Neuronal stem cell (in vitro differentiated cells): ENCODE measurements at regions not wholly inside any gene's neighbourhood (a gene's known extent, or its start where the extent isn't known, plus 50 kb on each side); places are given as distances from the start of the nearest gene placed in this dataset.
A peak's percentile ranks its signal among the peaks of the same experiment; 100 is the strongest.

Experiments
- DNase-seq: peaks from one replicate; pipeline ENCODE4 v3.0.0-alpha.2; 2013; ENCODE audit warnings: low spot score
- H2AFZ ChIP-seq: one replicate; pipeline ENCODE4 v1.6.1; 2013; ENCODE audit warnings: mild to moderate bottlenecking, low read length, inconsistent platforms
- H2AK5ac ChIP-seq: 2 replicates; pipeline ENCODE4 v1.6.1; 2013; ENCODE audit warnings: low read depth, mild to moderate bottlenecking, inconsistent platforms, low read length, moderate library complexity, mixed read lengths
- H2BK120ac ChIP-seq: 2 replicates; pipeline ENCODE4 v1.6.1; 2013; ENCODE audit warnings: low read depth, mild to moderate bottlenecking, inconsistent platforms, low read length, moderate library complexity, mixed read lengths
- H2BK12ac ChIP-seq: one replicate; pipeline ENCODE4 v1.6.1; 2013; ENCODE audit warnings: low read length, inconsistent platforms
- H2BK15ac ChIP-seq: 2 replicates; pipeline ENCODE4 v1.6.1; 2013; ENCODE audit warnings: mild to moderate bottlenecking, low read length, inconsistent platforms, mixed read lengths
- H2BK5ac ChIP-seq: one replicate; pipeline ENCODE4 v1.6.1; 2013; ENCODE audit warnings: inconsistent platforms, mild to moderate bottlenecking, low read length, moderate library complexity
- H3K14ac ChIP-seq: one replicate; pipeline ENCODE4 v1.6.1; 2013; ENCODE audit warnings: low read length, inconsistent platforms
- H3K18ac ChIP-seq: 2 replicates; pipeline ENCODE4 v1.6.1; 2013; ENCODE audit warnings: low read length, inconsistent platforms
- H3K23ac ChIP-seq: 2 replicates; pipeline ENCODE4 v1.6.1; 2013; ENCODE audit warnings: low read depth, mild to moderate bottlenecking, mixed read lengths, low read length, inconsistent platforms; ENCODE audit not compliant: poor library complexity
- H3K27ac ChIP-seq: replicated peaks from 3 replicates; pipeline ENCODE4 v1.5.1; 2013; ENCODE audit warnings: low read length, inconsistent platforms
- H3K27me3 ChIP-seq, 3 experiments: 2 replicates each; pipeline ENCODE4 v1.6.1; 2013; ENCODE audit warnings: low read length in 3 of 3, mild to moderate bottlenecking in 2 of 3, inconsistent platforms in 1 of 3, low read depth in 1 of 3, mixed read lengths in 1 of 3, moderate library complexity in 1 of 3; ENCODE audit not compliant: control insufficient read depth in 3 of 3, insufficient read depth in 3 of 3
- H3K36me3 ChIP-seq, 2 donors: replicated peaks in 1 of 2; 2 replicates each; pipeline ENCODE4 v1.6.1; 2013; ENCODE audit warnings: low read length in 2 of 2; ENCODE audit not compliant: control insufficient read depth in 2 of 2, insufficient read depth in 2 of 2
- H3K4ac ChIP-seq: 2 replicates; pipeline ENCODE4 v1.6.1; 2013; ENCODE audit warnings: inconsistent platforms, mild to moderate bottlenecking, low read length, moderate library complexity
- H3K4me1 ChIP-seq, 2 donors: 1 replicate in 1 of 2; 2 replicates in 1 of 2; pipeline ENCODE4 v1.6.1; 2013; ENCODE audit warnings: low read length in 2 of 2, low read depth in 1 of 2; ENCODE audit not compliant: control insufficient read depth in 2 of 2, insufficient read depth in 1 of 2
- H3K4me2 ChIP-seq: one replicate; pipeline ENCODE4 v1.6.1; 2013; ENCODE audit warnings: mild to moderate bottlenecking, low read length, inconsistent platforms; ENCODE audit not compliant: insufficient read depth, poor library complexity, severe bottlenecking
- H3K4me3 ChIP-seq, 2 donors: 2 replicates each; pipeline ENCODE4 v1.5.1; 2013; ENCODE audit warnings: low read length in 2 of 2, mild to moderate bottlenecking in 2 of 2, inconsistent platforms in 1 of 2, moderate library complexity in 1 of 2
- H3K79me1 ChIP-seq: one replicate; pipeline ENCODE4 v1.6.1; 2013; ENCODE audit warnings: low read depth, mild to moderate bottlenecking, inconsistent platforms, low read length, moderate library complexity
- H3K9ac ChIP-seq: one replicate; pipeline ENCODE4 v1.6.1; 2013; ENCODE audit warnings: mild to moderate bottlenecking, low read depth, low read length, inconsistent platforms; ENCODE audit not compliant: poor library complexity
- H3K9me3 ChIP-seq, 2 donors: replicated peaks in 1 of 2; 2 replicates each; pipeline versions ENCODE3 to v1.6.1; 2013; ENCODE audit warnings: low read length in 2 of 2, mild to moderate bottlenecking in 2 of 2, inconsistent platforms in 1 of 2, low read depth in 1 of 2, mixed read lengths in 1 of 2, moderate library complexity in 1 of 2; ENCODE audit not compliant: control insufficient read depth in 2 of 2, insufficient read depth in 1 of 2
- H4K8ac ChIP-seq: one replicate; pipeline ENCODE4 v1.6.1; 2013; ENCODE audit warnings: low read depth, mild to moderate bottlenecking, inconsistent platforms, low read length, moderate library complexity
- H4K91ac ChIP-seq: one replicate; pipeline ENCODE4 v1.6.1; 2013; ENCODE audit warnings: low read length, low read depth, mild to moderate bottlenecking, inconsistent platforms; ENCODE audit not compliant: poor library complexity
- WGBS, 2 donors: extraction: QIAGEN DNeasy Blood & Tissue Kit; methylation state at CpG; one replicate each; pipeline ENCODE4 v1.1.7; 2013; ENCODE audit warnings: missing lambda C conversion rate in 2 of 2, mixed read lengths in 1 of 2; ENCODE audit not compliant: insufficient read length in 2 of 2, insufficient replicate concordance in 1 of 2; ENCODE audit errors: extremely low coverage in 2 of 2; 5-methylcytosine and 5-hydroxymethylcytosine counted together

GRCh38 chr4:134282680-134283079, 81.1 kb upstream of the PABPC4L start:
- Histone ChIP-seq H3K4ac (no peak overlapping the region), H3K14ac (no peak overlapping the region), H2BK12ac (no peak overlapping the region), H3K4me2 (no peak overlapping the region), H3K4me3 (no peak overlapping the region), H3K79me1 (no peaks in the 10 kb centered on the region), H3K23ac (no peak overlapping the region), H2BK120ac (no peak overlapping the region), H3K27ac (no peak overlapping the region), H3K4me1 (no peaks in the 10 kb centered on the region), H4K91ac (no peak overlapping the region), H3K9me3 (no peaks in the 10 kb centered on the region), H2AFZ (no peak overlapping the region), H3K18ac (no peak overlapping the region), H2BK15ac (no peak overlapping the region), H2AK5ac (no peak overlapping the region), H3K27me3 (no peaks in the 10 kb centered on the region), H2BK5ac (no peak overlapping the region), H4K8ac (no peak overlapping the region), H3K9ac (no peak overlapping the region), H3K36me3 (no peaks in the 10 kb centered on the region)
- no CpG with 5 or more reads among the region's 2 CpGs for WGBS, 2 donors
- DNase-seq: no peak

DNA sequence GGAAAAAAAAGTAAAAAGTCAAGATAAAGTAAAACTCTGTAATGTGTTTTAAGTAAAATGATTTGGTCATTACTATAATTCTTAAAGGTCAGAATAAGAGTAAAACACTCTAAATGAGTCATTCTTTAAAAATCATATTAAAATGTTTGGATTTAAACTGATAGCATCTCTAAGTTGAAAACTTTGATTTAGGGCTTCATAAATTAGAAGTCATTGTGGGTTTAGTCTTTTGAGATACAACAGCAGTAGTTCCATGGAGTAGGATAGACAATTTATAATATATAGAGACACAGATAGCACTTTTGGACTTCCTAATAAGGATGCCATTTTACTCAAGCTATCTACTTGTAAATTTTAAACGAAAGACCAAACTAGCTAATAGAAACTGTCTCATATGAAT, 77.1 kb upstream of the PABPC4L start:
- H3K79me1 ChIP-seq: no peaks in the 10 kb centered on the region
- H3K4me2 ChIP-seq: no peak overlapping the region
- no CpG with 5 or more reads among the region's 1 CpG for WGBS, 2 donors

DNA sequence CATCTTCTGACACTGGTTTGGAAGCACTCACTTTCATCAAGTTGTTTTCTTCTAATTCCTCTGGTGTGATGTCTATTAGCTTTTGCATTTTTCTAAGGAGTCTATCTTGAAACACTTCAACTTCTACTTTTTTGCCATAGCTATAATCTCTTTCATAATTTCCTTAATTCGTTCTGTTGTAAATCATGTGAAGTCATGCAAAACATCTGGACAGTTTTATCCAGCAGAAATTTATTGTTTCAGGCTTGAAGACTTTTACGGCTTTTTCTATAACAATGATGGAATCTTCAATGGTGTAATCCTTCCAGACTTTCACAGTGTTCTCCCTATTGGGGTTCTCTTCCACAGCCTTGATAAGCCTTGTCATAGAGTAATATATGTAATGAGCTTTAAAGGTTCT, 74.9 kb upstream of the PABPC4L start:
- Histone ChIP-seq H2AK5ac (no peak overlapping the region), H3K27ac (no peak overlapping the region), H2BK120ac (no peak overlapping the region), H3K9me3 (no peaks in the 10 kb centered on the region), H3K27me3 (no peaks in the 10 kb centered on the region), H4K8ac (no peak overlapping the region), H2BK12ac (no peak overlapping the region), H3K23ac (no peak overlapping the region), H4K91ac (no peak overlapping the region), H3K4ac (no peak overlapping the region), H3K4me2 (no peak overlapping the region), H3K36me3 (no peaks in the 10 kb centered on the region), H3K9ac (no peak overlapping the region), H3K14ac (no peak overlapping the region), H2BK15ac (no peak overlapping the region), H3K4me1 (peaks cover 0 to 1% of the 10 kb centered on the region in 2 donors), H2AFZ (no peak overlapping the region), H3K18ac (no peak overlapping the region), H2BK5ac (no peak overlapping the region), H3K79me1 (no peaks in the 10 kb centered on the region), H3K4me3 (no peak overlapping the region)
- no CpG with 5 or more reads among the region's 2 CpGs for WGBS, 2 donors
- DNase-seq: no peak

More for the DNA sequence above, 77.1 kb upstream of the PABPC4L start:
- no peak overlapping the region for H3K9ac ChIP-seq
- peaks cover 0 to 1% of the 10 kb centered on the region in 2 donors for H3K4me1 ChIP-seq
- H3K36me3 ChIP-seq: no peaks in the 10 kb centered on the region
- no peak overlapping the region for H2AFZ ChIP-seq
- H3K27me3 ChIP-seq: no peaks in the 10 kb centered on the region
- no peak overlapping the region for H3K18ac ChIP-seq
- H3K9me3 ChIP-seq: no peaks in the 10 kb centered on the region
- DNase-seq: no peak
- no peak overlapping the region for H2BK5ac ChIP-seq
- no peak overlapping the region for H3K14ac ChIP-seq
- H4K91ac ChIP-seq: no peak overlapping the region
- H2BK15ac ChIP-seq: no peak overlapping the region
- no peak overlapping the region for H4K8ac ChIP-seq
- no peak overlapping the region for H2BK12ac ChIP-seq
- no peak overlapping the region for H3K23ac ChIP-seq
- no peak overlapping the region for H2AK5ac ChIP-seq
- no peak overlapping the region for H2BK120ac ChIP-seq
- H3K4ac ChIP-seq: no peak overlapping the region
- no peak overlapping the region for H3K27ac ChIP-seq
- H3K4me3 ChIP-seq: no peak overlapping the region

GRCh38 chr4:134260126-134260525, 58.5 kb upstream of the PABPC4L start:
- no peak overlapping the region for H2BK120ac ChIP-seq
- no peaks in the 10 kb centered on the region for H3K4me1 ChIP-seq
- H2BK12ac ChIP-seq: no peak overlapping the region
- no peak overlapping the region for H3K9ac ChIP-seq
- no peaks in the 10 kb centered on the region for H3K79me1 ChIP-seq
- H3K36me3 ChIP-seq: no peaks in the 10 kb centered on the region
- H3K4me2 ChIP-seq: no peak overlapping the region
- H3K18ac ChIP-seq: no peak overlapping the region
- peak overlapping the region; percentile 11 for H2AFZ ChIP-seq
- H3K9me3 ChIP-seq: peaks cover 3 to 4% of the 10 kb centered on the region in 2 donors
- no peak overlapping the region for H3K4me3 ChIP-seq
- no peak overlapping the region for H4K91ac ChIP-seq
- H3K14ac ChIP-seq: peak overlapping the region; percentile 17
- no peak overlapping the region for H3K23ac ChIP-seq
- no peak for DNase-seq
- WGBS, 2 donors: no CpG with 5 or more reads among the region's 1 CpG
- no peak overlapping the region for H2AK5ac ChIP-seq
- H3K27me3 ChIP-seq: no peaks in the 10 kb centered on the region
- H3K27ac ChIP-seq: no peak overlapping the region
- no peak overlapping the region for H2BK5ac ChIP-seq
- H2BK15ac ChIP-seq: no peak overlapping the region
- H3K4ac ChIP-seq: no peak overlapping the region
- H4K8ac ChIP-seq: no peak overlapping the region
